Lower leg skin (tissue), 3 donors: ENCODE measurements at regions not wholly inside any gene's neighbourhood (a gene's known extent, or its start where the extent isn't known, plus 50 kb on each side); places are given as distances from the start of the nearest gene placed in this dataset.

Experiments used
- POLR2A ChIP-seq, 2 donors: fragments of 450-650 bp; IDR thresholded peaks; one replicate each; pipeline ENCODE4 v1.6.1; 2016 to 2017; ENCODE audit warnings: antibody characterized with exemption in 2 of 2, mild to moderate bottlenecking in 1 of 2, moderate library complexity in 1 of 2
- TF ChIP-seq, protein P1 (sequence below), 3 donors: fragments of 450-650 bp; IDR thresholded peaks; one replicate each; pipeline ENCODE4 v1.5.1; 2016; ENCODE audit warnings: antibody characterized with exemption in 3 of 3, mild to moderate bottlenecking in 3 of 3, moderate library complexity in 2 of 3

DNA sequence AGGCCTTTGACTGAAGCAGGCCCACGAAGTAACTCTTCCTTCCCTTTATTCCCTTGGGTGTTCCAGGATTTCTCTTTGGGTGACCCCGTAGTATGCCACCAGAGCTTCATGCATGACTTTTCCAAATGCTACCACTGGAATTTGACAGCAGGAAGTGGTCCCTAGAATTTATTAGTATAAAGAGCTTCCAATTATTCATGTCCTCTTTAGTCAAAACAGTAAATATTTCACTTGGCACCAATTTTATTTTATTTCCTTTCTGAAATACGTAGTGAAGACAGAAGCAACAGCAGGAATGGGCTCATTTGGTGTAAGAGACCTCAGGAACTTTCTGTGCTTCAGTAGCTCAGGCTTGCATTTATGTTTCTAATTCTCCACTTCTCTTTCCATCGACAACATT is 151.3 kb downstream of the LCA5 start:
- TF ChIP-seq, protein P1, sequence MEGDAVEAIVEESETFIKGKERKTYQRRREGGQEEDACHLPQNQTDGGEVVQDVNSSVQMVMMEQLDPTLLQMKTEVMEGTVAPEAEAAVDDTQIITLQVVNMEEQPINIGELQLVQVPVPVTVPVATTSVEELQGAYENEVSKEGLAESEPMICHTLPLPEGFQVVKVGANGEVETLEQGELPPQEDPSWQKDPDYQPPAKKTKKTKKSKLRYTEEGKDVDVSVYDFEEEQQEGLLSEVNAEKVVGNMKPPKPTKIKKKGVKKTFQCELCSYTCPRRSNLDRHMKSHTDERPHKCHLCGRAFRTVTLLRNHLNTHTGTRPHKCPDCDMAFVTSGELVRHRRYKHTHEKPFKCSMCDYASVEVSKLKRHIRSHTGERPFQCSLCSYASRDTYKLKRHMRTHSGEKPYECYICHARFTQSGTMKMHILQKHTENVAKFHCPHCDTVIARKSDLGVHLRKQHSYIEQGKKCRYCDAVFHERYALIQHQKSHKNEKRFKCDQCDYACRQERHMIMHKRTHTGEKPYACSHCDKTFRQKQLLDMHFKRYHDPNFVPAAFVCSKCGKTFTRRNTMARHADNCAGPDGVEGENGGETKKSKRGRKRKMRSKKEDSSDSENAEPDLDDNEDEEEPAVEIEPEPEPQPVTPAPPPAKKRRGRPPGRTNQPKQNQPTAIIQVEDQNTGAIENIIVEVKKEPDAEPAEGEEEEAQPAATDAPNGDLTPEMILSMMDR (IDR thresholded peaks at IDR 0.05) = no peak
- no peak for TF ChIP-seq POLR2A (IDR thresholded peaks at IDR 0.05)
